ENCODE measurements at regions not wholly inside any gene's neighbourhood (a gene's known extent, or its start where the extent isn't known, plus 50 kb on each side); places are given as distances from the start of the nearest gene placed in this dataset.

- TF ChIP-seq CTCF (IDR thresholded peaks at IDR 0.05; ENCODE audit: borderline replicate concordance, extremely low read depth, insufficient read depth) = no peak
- Histone ChIP-seq H3K27me3 (ENCODE audit: control insufficient read depth, insufficient read depth, low read length) (no peaks in the 10 kb centered on the region), H3K27ac (ENCODE audit: low read depth in 2 of 2, low read length in 2 of 2) (no peak overlapping the region), H3K9ac (ENCODE audit: low read length in 3 of 3) (no peak overlapping the region), H3K9me3 (ENCODE audit: control insufficient read depth in 2 of 3, insufficient read depth in 1 of 3, low read length in 3 of 3) (no peaks in the 10 kb centered on the region), H3K4me1 (ENCODE audit: control insufficient read depth in 2 of 3, insufficient read depth in 2 of 3, low read depth in 1 of 3, low read length in 3 of 3) (no peaks in the 10 kb centered on the region), H3K36me3 (ENCODE audit: control insufficient read depth in 2 of 3, insufficient read depth in 3 of 3, low read length in 3 of 3) (no peaks in the 10 kb centered on the region), H3K4me3 (ENCODE audit: low read length in 3 of 3) (no peak overlapping the region)
- FAIRE-seq (no peak), DNase-seq (no peak)
- intact Hi-C loops (cut with DNase I) = no loop called here
Observed at GRCh38 chr6:103798166-103798565, 1061.6 kb downstream of the HACE1 start.

- peak; percentile 57 for FAIRE-seq
Observed at GRCh38 chr6:103797738-103798137, 1062.0 kb downstream of the HACE1 start.

GRCh38 chr6:103791458-103791857 lies 1068.3 kb downstream of the HACE1 start:
- intact Hi-C loops (cut with DNase I) = no loop called here
- TF ChIP-seq CTCF (IDR thresholded peaks at IDR 0.05; ENCODE audit: borderline replicate concordance, extremely low read depth, insufficient read depth) = no peak
- FAIRE-seq = no peak

More at GRCh38 chr6:103797738-103798137, 1062.0 kb downstream of the HACE1 start:
- H3K27ac ChIP-seq (ENCODE audit: low read depth in 2 of 2, low read length in 2 of 2) = no peak overlapping the region
- H3K9ac ChIP-seq (ENCODE audit: low read length in 3 of 3) = no peak overlapping the region
- peak in 1 of 5 donors; percentile 27 for DNase-seq
- H3K4me1 ChIP-seq (ENCODE audit: control insufficient read depth in 2 of 3, insufficient read depth in 2 of 3, low read depth in 1 of 3, low read length in 3 of 3) = no peaks in the 10 kb centered on the region
- H3K4me3 ChIP-seq (ENCODE audit: low read length in 3 of 3) = no peak overlapping the region
- no peaks in the 10 kb centered on the region for H3K36me3 ChIP-seq (ENCODE audit: control insufficient read depth in 2 of 3, insufficient read depth in 3 of 3, low read length in 3 of 3)
- intact Hi-C loops (cut with DNase I) = no loop called here
- peak; percentile 5 for TF ChIP-seq CTCF (IDR thresholded peaks at IDR 0.05; ENCODE audit: borderline replicate concordance, extremely low read depth, insufficient read depth)
- H3K9me3 ChIP-seq (ENCODE audit: control insufficient read depth in 2 of 3, insufficient read depth in 1 of 3, low read length in 3 of 3) = no peaks in the 10 kb centered on the region
- H3K27me3 ChIP-seq (ENCODE audit: control insufficient read depth, insufficient read depth, low read length) = no peaks in the 10 kb centered on the region

GRCh38 chr6:103784117-103784516 lies 1075.6 kb downstream of the HACE1 start:
- Histone ChIP-seq H3K27ac (ENCODE audit: low read depth in 2 of 2, low read length in 2 of 2) (no peak overlapping the region), H3K4me1 (ENCODE audit: control insufficient read depth in 2 of 3, insufficient read depth in 2 of 3, low read depth in 1 of 3, low read length in 3 of 3) (no peaks in the 10 kb centered on the region), H3K4me3 (ENCODE audit: low read length in 3 of 3) (no peak overlapping the region), H3K27me3 (ENCODE audit: control insufficient read depth, insufficient read depth, low read length) (no peaks in the 10 kb centered on the region), H3K9me3 (ENCODE audit: control insufficient read depth in 2 of 3, insufficient read depth in 1 of 3, low read length in 3 of 3) (no peaks in the 10 kb centered on the region), H3K9ac (ENCODE audit: low read length in 3 of 3) (no peak overlapping the region), H3K36me3 (ENCODE audit: control insufficient read depth in 2 of 3, insufficient read depth in 3 of 3, low read length in 3 of 3) (no peaks in the 10 kb centered on the region)
- FAIRE-seq (no peak), DNase-seq (no peak)
- TF ChIP-seq CTCF (IDR thresholded peaks at IDR 0.05; ENCODE audit: borderline replicate concordance, extremely low read depth, insufficient read depth) = no peak
- intact Hi-C loops (cut with DNase I) = no loop called here

More at GRCh38 chr6:103791458-103791857, 1068.3 kb downstream of the HACE1 start:
- Histone ChIP-seq H3K4me1 (ENCODE audit: control insufficient read depth in 2 of 3, insufficient read depth in 2 of 3, low read depth in 1 of 3, low read length in 3 of 3) (no peaks in the 10 kb centered on the region), H3K9me3 (ENCODE audit: control insufficient read depth in 2 of 3, insufficient read depth in 1 of 3, low read length in 3 of 3) (no peaks in the 10 kb centered on the region), H3K27ac (ENCODE audit: low read depth in 2 of 2, low read length in 2 of 2) (no peak overlapping the region), H3K36me3 (ENCODE audit: control insufficient read depth in 2 of 3, insufficient read depth in 3 of 3, low read length in 3 of 3) (no peaks in the 10 kb centered on the region), H3K4me3 (ENCODE audit: low read length in 3 of 3) (no peak overlapping the region), H3K9ac (ENCODE audit: low read length in 3 of 3) (no peak overlapping the region), H3K27me3 (ENCODE audit: control insufficient read depth, insufficient read depth, low read length) (no peaks in the 10 kb centered on the region)
- DNase-seq = no peak
